ENCODE measurements at regions not wholly inside any gene's neighbourhood (a gene's known extent, or its start where the extent isn't known, plus 50 kb on each side); places are given as distances from the start of the nearest gene placed in this dataset.

DNA sequence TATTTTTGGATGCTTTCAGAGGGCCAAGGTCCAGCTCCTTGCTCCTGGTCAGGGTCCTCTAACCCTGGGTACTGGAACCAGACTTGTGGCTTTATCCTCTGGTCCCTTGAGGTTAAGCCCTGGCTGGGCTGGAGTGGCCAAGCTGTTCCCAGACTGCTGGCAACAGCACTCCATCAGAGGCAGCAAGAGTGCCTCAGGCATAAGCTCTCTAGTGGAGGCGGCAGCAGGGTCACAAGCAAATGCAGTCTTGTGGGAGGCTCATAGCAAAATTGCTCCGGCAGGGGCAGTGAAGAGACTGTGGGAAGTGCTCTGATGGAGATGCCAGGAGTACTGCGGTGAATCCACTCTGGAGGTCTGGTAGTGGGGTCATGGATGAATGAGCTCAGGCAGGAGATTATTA, 128.9 kb upstream of the OTOS start:
- no peak overlapping the region for H3K4me3 Mint-ChIP-seq
- no peak overlapping the region for H3K27ac Mint-ChIP-seq
- TF ChIP-seq, protein P1, sequence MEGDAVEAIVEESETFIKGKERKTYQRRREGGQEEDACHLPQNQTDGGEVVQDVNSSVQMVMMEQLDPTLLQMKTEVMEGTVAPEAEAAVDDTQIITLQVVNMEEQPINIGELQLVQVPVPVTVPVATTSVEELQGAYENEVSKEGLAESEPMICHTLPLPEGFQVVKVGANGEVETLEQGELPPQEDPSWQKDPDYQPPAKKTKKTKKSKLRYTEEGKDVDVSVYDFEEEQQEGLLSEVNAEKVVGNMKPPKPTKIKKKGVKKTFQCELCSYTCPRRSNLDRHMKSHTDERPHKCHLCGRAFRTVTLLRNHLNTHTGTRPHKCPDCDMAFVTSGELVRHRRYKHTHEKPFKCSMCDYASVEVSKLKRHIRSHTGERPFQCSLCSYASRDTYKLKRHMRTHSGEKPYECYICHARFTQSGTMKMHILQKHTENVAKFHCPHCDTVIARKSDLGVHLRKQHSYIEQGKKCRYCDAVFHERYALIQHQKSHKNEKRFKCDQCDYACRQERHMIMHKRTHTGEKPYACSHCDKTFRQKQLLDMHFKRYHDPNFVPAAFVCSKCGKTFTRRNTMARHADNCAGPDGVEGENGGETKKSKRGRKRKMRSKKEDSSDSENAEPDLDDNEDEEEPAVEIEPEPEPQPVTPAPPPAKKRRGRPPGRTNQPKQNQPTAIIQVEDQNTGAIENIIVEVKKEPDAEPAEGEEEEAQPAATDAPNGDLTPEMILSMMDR (conservative IDR thresholded peaks at IDR 0.05) = no peak
- DNase-seq (ENCODE audit: extremely low spot score, unreplicated experiment) = no peak
- no peaks in the 10 kb centered on the region for H3K36me3 Mint-ChIP-seq
- H3K4me1 Mint-ChIP-seq (ENCODE audit: unreplicated experiment) = no peaks in the 10 kb centered on the region
- peaks cover 21% of the 10 kb centered on the region for H3K27me3 Mint-ChIP-seq
- H3K9me3 Mint-ChIP-seq = peaks cover 7% of the 10 kb centered on the region

DNA sequence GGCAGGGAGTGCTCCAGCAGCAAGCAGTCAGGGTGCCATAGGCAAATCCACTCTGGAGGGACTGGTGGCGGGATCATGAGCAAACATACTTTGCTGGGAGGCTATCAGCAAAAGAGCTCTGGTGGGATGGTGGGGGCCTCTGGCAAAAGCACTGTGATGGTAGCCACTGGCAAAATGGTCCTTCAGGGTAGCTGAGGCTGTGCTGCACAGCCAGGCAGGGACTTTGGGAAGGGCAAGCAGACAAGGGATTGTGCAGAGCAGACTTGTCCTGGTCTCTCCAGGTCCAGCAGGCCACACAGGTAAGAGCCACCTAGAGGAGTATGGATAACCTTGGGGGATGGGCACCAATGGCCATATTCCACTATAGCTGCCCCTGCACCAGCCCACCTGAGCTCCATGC, 129.4 kb upstream of the OTOS start:
- no peak for DNase-seq (ENCODE audit: extremely low spot score, unreplicated experiment)
- Mint-ChIP-seq H3K4me1 (ENCODE audit: unreplicated experiment) (no peaks in the 10 kb centered on the region), H3K27me3 (peaks cover 24% of the 10 kb centered on the region), H3K4me3 (no peak overlapping the region), H3K27ac (no peak overlapping the region), H3K36me3 (no peaks in the 10 kb centered on the region), H3K9me3 (peaks cover 7% of the 10 kb centered on the region)
- TF ChIP-seq, protein P1 (conservative IDR thresholded peaks at IDR 0.05) = no peak

DNA sequence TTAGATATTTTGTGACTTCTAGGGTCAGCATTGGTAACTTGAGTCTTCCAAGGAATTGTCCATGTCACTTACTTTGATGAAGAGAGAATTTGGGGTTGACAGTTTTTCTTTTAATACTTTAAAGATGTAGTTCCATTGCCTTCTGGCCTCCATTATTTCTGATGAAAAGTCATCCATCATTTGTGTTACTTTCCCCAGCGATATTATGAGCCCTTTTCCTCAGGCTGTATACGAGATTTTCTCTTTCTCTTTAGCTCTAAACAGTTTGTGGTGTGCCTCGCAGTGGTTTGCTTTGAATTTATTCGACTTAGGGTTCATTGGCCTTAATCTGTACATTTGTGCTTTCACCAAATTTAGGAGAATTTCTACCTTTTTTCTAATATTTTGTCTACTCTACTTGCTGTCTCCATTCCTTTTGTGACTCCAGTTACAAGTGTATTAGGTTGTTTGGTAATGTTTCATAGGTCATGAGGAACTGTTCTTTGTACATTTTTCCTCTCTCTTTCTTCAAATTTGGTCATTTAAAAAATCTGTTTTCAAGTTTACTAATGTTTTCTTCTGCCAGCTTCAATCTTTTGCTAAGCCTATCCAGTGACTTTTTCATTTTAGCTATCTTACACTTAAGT, 131.4 kb upstream of the OTOS start:
- no peak overlapping the region for H3K27ac Mint-ChIP-seq
- no peaks in the 10 kb centered on the region for H3K4me1 Mint-ChIP-seq (ENCODE audit: unreplicated experiment)
- peaks cover 21% of the 10 kb centered on the region for H3K27me3 Mint-ChIP-seq
- TF ChIP-seq, protein P1 (conservative IDR thresholded peaks at IDR 0.05) = no peak
- no peak for DNase-seq (ENCODE audit: extremely low spot score, unreplicated experiment)
- H3K36me3 Mint-ChIP-seq = no peaks in the 10 kb centered on the region
- H3K4me3 Mint-ChIP-seq = no peak overlapping the region
- H3K9me3 Mint-ChIP-seq = peaks cover 7% of the 10 kb centered on the region

DNA sequence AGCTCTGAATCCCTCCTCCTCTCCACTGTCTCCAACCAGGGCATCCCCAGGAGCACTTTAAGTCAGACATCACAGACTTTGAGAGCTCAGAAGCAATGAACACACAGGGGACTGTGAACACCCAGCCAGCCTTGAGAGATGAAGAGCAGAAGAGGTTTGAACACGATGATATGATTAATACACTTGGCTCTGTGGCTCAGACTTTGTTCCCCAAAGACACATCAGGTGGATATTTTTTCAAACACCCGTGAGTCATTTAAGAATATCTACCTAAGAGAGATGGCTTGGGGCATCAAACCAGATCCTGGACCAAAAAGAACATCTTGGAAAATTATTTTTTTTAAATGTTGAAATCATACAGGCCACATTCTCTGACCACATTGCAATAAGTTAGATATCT, 134.9 kb upstream of the OTOS start:
- Mint-ChIP-seq H3K27ac (no peak overlapping the region), H3K36me3 (no peaks in the 10 kb centered on the region)
- TF ChIP-seq, protein P1 (conservative IDR thresholded peaks at IDR 0.05) = no peak

DNA sequence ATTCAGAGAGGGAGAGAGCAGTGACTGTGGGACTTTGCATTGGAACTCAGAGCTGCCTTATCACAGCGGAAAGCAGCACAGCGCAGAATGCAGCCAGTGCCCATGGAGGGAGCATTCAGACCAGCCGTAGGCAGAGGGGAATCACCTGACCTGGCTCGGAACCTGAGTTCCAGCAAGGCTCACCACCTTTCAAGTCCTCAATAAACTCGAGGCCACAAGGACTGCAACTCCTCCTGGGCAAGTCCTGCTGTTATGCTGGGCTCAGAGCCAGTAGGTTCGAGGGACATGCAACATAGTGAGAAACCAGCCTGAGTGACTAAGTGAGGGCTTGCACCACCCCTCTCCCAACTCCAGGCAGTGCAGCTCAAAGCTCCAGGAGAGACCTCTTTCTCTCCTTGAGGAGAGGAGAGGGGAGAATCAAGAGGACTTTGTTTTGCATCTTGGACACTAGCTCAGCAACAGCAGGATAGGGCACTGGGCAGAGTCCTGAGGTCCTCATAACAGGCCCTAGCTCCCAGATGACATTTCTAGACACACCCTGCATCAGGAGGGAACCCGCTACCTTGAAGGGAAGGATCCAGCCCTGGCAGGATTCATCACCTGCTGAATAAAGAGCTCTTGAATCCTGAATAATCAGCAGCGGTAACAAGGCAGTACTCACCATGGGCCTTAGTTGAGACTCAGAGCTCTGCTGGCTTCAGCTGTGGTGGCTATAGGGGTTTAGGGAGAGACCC, 136.8 kb upstream of the OTOS start:
- Mint-ChIP-seq H3K36me3 (no peaks in the 10 kb centered on the region), H3K4me1 (ENCODE audit: unreplicated experiment) (no peaks in the 10 kb centered on the region), H3K4me3 (no peak overlapping the region), H3K27ac (no peak overlapping the region), H3K27me3 (peaks cover 30% of the 10 kb centered on the region), H3K9me3 (peaks cover 5% of the 10 kb centered on the region)
- TF ChIP-seq, protein P1 (conservative IDR thresholded peaks at IDR 0.05) = no peak
- no peak for DNase-seq (ENCODE audit: extremely low spot score, unreplicated experiment)

More for the DNA sequence above, 134.9 kb upstream of the OTOS start:
- Mint-ChIP-seq H3K4me3 (no peak overlapping the region), H3K27me3 (peaks cover 22% of the 10 kb centered on the region), H3K4me1 (ENCODE audit: unreplicated experiment) (no peaks in the 10 kb centered on the region), H3K9me3 (peaks cover 7% of the 10 kb centered on the region)
- no peak for DNase-seq (ENCODE audit: extremely low spot score, unreplicated experiment)

All from type B pancreatic cell (in vitro differentiated cells).